Fibroblast of mammary gland (primary cell): ENCODE measurements at regions not wholly inside any gene's neighbourhood (a gene's known extent, or its start where the extent isn't known, plus 50 kb on each side); places are given as distances from the start of the nearest gene placed in this dataset.

Experiments
- DNase-seq: peaks from one replicate; pipeline ENCODE4 v3.0.0-alpha.2; 2010; ENCODE audit warnings: low read depth
- H3K4me3 ChIP-seq: 2 replicates; pipeline ENCODE4 v1.5.1; 2011; ENCODE audit warnings: low read depth, mild to moderate bottlenecking, low read length, moderate library complexity; ENCODE audit not compliant: control insufficient read depth
- CTCF ChIP-seq: conservative IDR thresholded peaks from 2 replicates; pipeline ENCODE4 v1.5.1; 2011; ENCODE audit warnings: low read depth, low read length, inconsistent platforms; ENCODE audit not compliant: control insufficient read depth, insufficient read depth

- TF ChIP-seq CTCF, result no peak
- no peak overlapping the region for H3K4me3 ChIP-seq
- no peak for DNase-seq
These were observed 468.4 kb upstream of the PRKX start for GRCh38 chrX:4181782-4182407.

- TF ChIP-seq CTCF, result no peak
- no peak for DNase-seq
- H3K4me3 ChIP-seq, result no peak overlapping the region
These were observed 465.6 kb upstream of the PRKX start for GRCh38 chrX:4179031-4179430.

- TF ChIP-seq CTCF, result no peak
- no peak for DNase-seq
These were observed 461.8 kb upstream of the PRKX start for GRCh38 chrX:4175221-4175620.

GRCh38 chrX:4173743-4174142 lies 460.3 kb upstream of the PRKX start:
- no peak for DNase-seq
- no peak for TF ChIP-seq CTCF
- H3K4me3 ChIP-seq, result no peak overlapping the region

More at GRCh38 chrX:4175221-4175620, 461.8 kb upstream of the PRKX start:
- H3K4me3 ChIP-seq, result no peak overlapping the region

- no peak overlapping the region for H3K4me3 ChIP-seq
- no peak for DNase-seq
- TF ChIP-seq CTCF, result no peak
These were observed 438.3 kb upstream of the PRKX start for GRCh38 chrX:4151798-4152197.

- TF ChIP-seq CTCF, result no peak
- no peak for DNase-seq
These were observed 436.8 kb upstream of the PRKX start for GRCh38 chrX:4150259-4150658.

GRCh38 chrX:4129626-4130025 lies 416.2 kb upstream of the PRKX start:
- H3K4me3 ChIP-seq, result no peak overlapping the region
- no peak for TF ChIP-seq CTCF
- no peak for DNase-seq

More at GRCh38 chrX:4150259-4150658, 436.8 kb upstream of the PRKX start:
- no peak overlapping the region for H3K4me3 ChIP-seq
